GM10248 (cell line): ENCODE measurements at regions not wholly inside any gene's neighbourhood (a gene's known extent, or its start where the extent isn't known, plus 50 kb on each side); places are given as distances from the start of the nearest gene placed in this dataset.

Experiments used
- CTCF ChIA-PET: fragments of 300-600 bp; sonication (Branson Sonifier 250); formaldehyde crosslinking; extraction: SDS; loops from one replicate; lab custom pipeline; 2021; ENCODE audit warnings: antibody characterized with exemption; lab: Yijun Ruan, JAX
- POLR2A ChIA-PET: fragments of 350-650 bp; sonication (Branson Sonifier 250); formaldehyde crosslinking; extraction: SDS; loops from one replicate; lab custom pipeline; 2020; ENCODE audit warnings: antibody characterized with exemption; lab: Yijun Ruan, JAX
- DNase-seq: peaks from one replicate; pipeline ENCODE4 v3.0.0; 2012; ENCODE audit errors: extremely low spot score
- CTCF ChIP-seq: IDR thresholded peaks from 2 replicates; pipeline ENCODE4 v1.5.1; 2012; ENCODE audit warnings: mild to moderate bottlenecking, low read depth; ENCODE audit errors: extremely low read depth, missing control alignments, control extremely low read depth

GRCh38 chr6:153702671-153703070, 336.4 kb upstream of the OPRM1 start:
- CTCF ChIA-PET: no interaction called here
- POLR2A ChIA-PET: no interaction called here
- DNase-seq: no peak
- TF ChIP-seq CTCF: no peak

GRCh38 chr6:153698637-153699036, 340.4 kb upstream of the OPRM1 start:
- no peak for DNase-seq
- ChIA-PET CTCF (interaction anchor here (0.8 kb wide), 1 partner anchor 9 kb away, joined by 3 read pairs; no protein-coding TSS in a partner anchor), POLR2A (no interaction called here)
- TF ChIP-seq CTCF: no peak

GRCh38 chr6:153698001-153698400, 341.0 kb upstream of the OPRM1 start:
- no peak for DNase-seq
- CTCF ChIA-PET: interaction anchor here (0.8 kb wide), 1 partner anchor 8 kb away, joined by 3 read pairs; no protein-coding TSS in a partner anchor
- POLR2A ChIA-PET: no interaction called here

GRCh38 chr6:153677522-153677921, 361.5 kb upstream of the OPRM1 start:
- TF ChIP-seq CTCF: no peak
- POLR2A ChIA-PET: no interaction called here
- DNase-seq: no peak
- CTCF ChIA-PET: no interaction called here

More at GRCh38 chr6:153698001-153698400, 341.0 kb upstream of the OPRM1 start:
- TF ChIP-seq CTCF: no peak

GRCh38 chr6:153673750-153674149, 365.3 kb upstream of the OPRM1 start:
- DNase-seq: no peak
- ChIA-PET CTCF (interaction anchor here (1.0 to 2.5 kb wide), 2 partner anchors 11 to 21 kb away, joined by 3 to 9 read pairs; no protein-coding TSS in a partner anchor), POLR2A (no interaction called here)
- no peak for TF ChIP-seq CTCF

- ChIA-PET POLR2A (no interaction called here), CTCF (interaction anchor here (2.5 kb wide), 1 partner anchor 10 kb away, joined by 9 read pairs; no protein-coding TSS in a partner anchor)
- TF ChIP-seq CTCF: no peak
- DNase-seq: no peak
Measured at GRCh38 chr6:153673225-153673624, 365.8 kb upstream of the OPRM1 start.
